ENCODE measurements at regions not wholly inside any gene's neighbourhood (a gene's known extent, or its start where the extent isn't known, plus 50 kb on each side); places are given as distances from the start of the nearest gene placed in this dataset.

- Histone ChIP-seq H3K4me3 (ENCODE audit: insufficient read depth, low read depth, low read length) (no peak overlapping the region), H3K27me3 (ENCODE audit: control insufficient read depth, insufficient read depth, low read length) (no peaks in the 10 kb centered on the region), H3K36me3 (replicated peaks; ENCODE audit: control insufficient read depth, insufficient read depth, low read length) (no peaks in the 10 kb centered on the region)
- DNase-seq = no peak
These were observed 560.7 kb upstream of the NOX3 start for GRCh38 chr6:156016186-156016976.

GRCh38 chr6:156013155-156013554 lies 557.5 kb upstream of the NOX3 start:
- Histone ChIP-seq H3K36me3 (replicated peaks; ENCODE audit: control insufficient read depth, insufficient read depth, low read length) (no peaks in the 10 kb centered on the region), H3K4me3 (ENCODE audit: insufficient read depth, low read depth, low read length) (no peak overlapping the region), H3K27me3 (ENCODE audit: control insufficient read depth, insufficient read depth, low read length) (no peaks in the 10 kb centered on the region)
- DNase-seq = no peak

GRCh38 chr6:156009656-156010055 lies 554.0 kb upstream of the NOX3 start:
- no peaks in the 10 kb centered on the region for H3K36me3 ChIP-seq (replicated peaks; ENCODE audit: control insufficient read depth, insufficient read depth, low read length)
- H3K4me3 ChIP-seq (ENCODE audit: insufficient read depth, low read depth, low read length) = no peak overlapping the region
- H3K27me3 ChIP-seq (ENCODE audit: control insufficient read depth, insufficient read depth, low read length) = no peaks in the 10 kb centered on the region
- DNase-seq = no peak

- no peak for DNase-seq
- no peak overlapping the region for H3K4me3 ChIP-seq (ENCODE audit: insufficient read depth, low read depth, low read length)
- no peaks in the 10 kb centered on the region for H3K36me3 ChIP-seq (replicated peaks; ENCODE audit: control insufficient read depth, insufficient read depth, low read length)
- H3K27me3 ChIP-seq (ENCODE audit: control insufficient read depth, insufficient read depth, low read length) = no peaks in the 10 kb centered on the region
These were observed 549.2 kb upstream of the NOX3 start for GRCh38 chr6:156004796-156005195.

- DNase-seq = no peak
These were observed 540.5 kb upstream of the NOX3 start for GRCh38 chr6:155996151-155996550.

GRCh38 chr6:155995281-155995680 lies 539.6 kb upstream of the NOX3 start:
- Histone ChIP-seq H3K4me3 (ENCODE audit: insufficient read depth, low read depth, low read length) (no peak overlapping the region), H3K27me3 (ENCODE audit: control insufficient read depth, insufficient read depth, low read length) (no peaks in the 10 kb centered on the region), H3K36me3 (replicated peaks; ENCODE audit: control insufficient read depth, insufficient read depth, low read length) (no peaks in the 10 kb centered on the region)
- DNase-seq = no peak

More at GRCh38 chr6:155996151-155996550, 540.5 kb upstream of the NOX3 start:
- Histone ChIP-seq H3K27me3 (ENCODE audit: control insufficient read depth, insufficient read depth, low read length) (no peaks in the 10 kb centered on the region), H3K36me3 (replicated peaks; ENCODE audit: control insufficient read depth, insufficient read depth, low read length) (no peaks in the 10 kb centered on the region), H3K4me3 (ENCODE audit: insufficient read depth, low read depth, low read length) (no peak overlapping the region)

- DNase-seq = no peak
- Histone ChIP-seq H3K27me3 (ENCODE audit: control insufficient read depth, insufficient read depth, low read length) (no peaks in the 10 kb centered on the region), H3K4me3 (ENCODE audit: insufficient read depth, low read depth, low read length) (no peak overlapping the region), H3K36me3 (replicated peaks; ENCODE audit: control insufficient read depth, insufficient read depth, low read length) (no peaks in the 10 kb centered on the region)
These were observed 538.4 kb upstream of the NOX3 start for GRCh38 chr6:155994086-155994485.

GRCh38 chr6:155993240-155993639 lies 537.6 kb upstream of the NOX3 start:
- Histone ChIP-seq H3K4me3 (ENCODE audit: insufficient read depth, low read depth, low read length) (no peak overlapping the region), H3K36me3 (replicated peaks; ENCODE audit: control insufficient read depth, insufficient read depth, low read length) (no peaks in the 10 kb centered on the region), H3K27me3 (ENCODE audit: control insufficient read depth, insufficient read depth, low read length) (no peaks in the 10 kb centered on the region)
- DNase-seq = no peak

GRCh38 chr6:155985660-155986138 lies 530.1 kb upstream of the NOX3 start:
- H3K36me3 ChIP-seq (replicated peaks; ENCODE audit: control insufficient read depth, insufficient read depth, low read length) = no peaks in the 10 kb centered on the region
- H3K27me3 ChIP-seq (ENCODE audit: control insufficient read depth, insufficient read depth, low read length) = no peaks in the 10 kb centered on the region
- DNase-seq = no peak
- no peak overlapping the region for H3K4me3 ChIP-seq (ENCODE audit: insufficient read depth, low read depth, low read length)

- H3K27me3 ChIP-seq (ENCODE audit: control insufficient read depth, insufficient read depth, low read length) = no peaks in the 10 kb centered on the region
- DNase-seq = no peak
- no peaks in the 10 kb centered on the region for H3K36me3 ChIP-seq (replicated peaks; ENCODE audit: control insufficient read depth, insufficient read depth, low read length)
- no peak overlapping the region for H3K4me3 ChIP-seq (ENCODE audit: insufficient read depth, low read depth, low read length)
These were observed 525.1 kb upstream of the NOX3 start for GRCh38 chr6:155980768-155981079.

GRCh38 chr6:155980014-155980767 lies 524.6 kb upstream of the NOX3 start:
- DNase-seq = no peak
- H3K4me3 ChIP-seq (ENCODE audit: insufficient read depth, low read depth, low read length) = no peak overlapping the region
- H3K27me3 ChIP-seq (ENCODE audit: control insufficient read depth, insufficient read depth, low read length) = no peaks in the 10 kb centered on the region
- no peaks in the 10 kb centered on the region for H3K36me3 ChIP-seq (replicated peaks; ENCODE audit: control insufficient read depth, insufficient read depth, low read length)

GRCh38 chr6:155975506-155975905 lies 519.9 kb upstream of the NOX3 start:
- no peak for DNase-seq
- H3K36me3 ChIP-seq (replicated peaks; ENCODE audit: control insufficient read depth, insufficient read depth, low read length) = no peaks in the 10 kb centered on the region
- H3K27me3 ChIP-seq (ENCODE audit: control insufficient read depth, insufficient read depth, low read length) = no peaks in the 10 kb centered on the region
- no peak overlapping the region for H3K4me3 ChIP-seq (ENCODE audit: insufficient read depth, low read depth, low read length)

GRCh38 chr6:155974811-155975323 lies 519.2 kb upstream of the NOX3 start:
- no peaks in the 10 kb centered on the region for H3K36me3 ChIP-seq (replicated peaks; ENCODE audit: control insufficient read depth, insufficient read depth, low read length)
- no peak overlapping the region for H3K4me3 ChIP-seq (ENCODE audit: insufficient read depth, low read depth, low read length)
- no peak for DNase-seq
- H3K27me3 ChIP-seq (ENCODE audit: control insufficient read depth, insufficient read depth, low read length) = no peaks in the 10 kb centered on the region

- Histone ChIP-seq H3K27me3 (ENCODE audit: control insufficient read depth, insufficient read depth, low read length) (no peaks in the 10 kb centered on the region), H3K36me3 (replicated peaks; ENCODE audit: control insufficient read depth, insufficient read depth, low read length) (no peaks in the 10 kb centered on the region), H3K4me3 (ENCODE audit: insufficient read depth, low read depth, low read length) (no peak overlapping the region)
- no peak for DNase-seq
These were observed 518.7 kb upstream of the NOX3 start for GRCh38 chr6:155974359-155974758.

Measured in H7 (cell line).